KMS-11 (cell line): ENCODE measurements at regions not wholly inside any gene's neighbourhood (a gene's known extent, or its start where the extent isn't known, plus 50 kb on each side); places are given as distances from the start of the nearest gene placed in this dataset.

Experiments
- H2AFZ ChIP-seq: fragments of 200-600 bp; sonication (generic); 2 replicates; pipeline ENCODE4 v1.6.1; 2016; ENCODE audit warnings: antibody characterized with exemption, mixed run types, low read depth
- H3K27ac ChIP-seq: fragments of 200-600 bp; sonication (generic); 2 replicates; pipeline ENCODE4 v1.6.1; 2016; ENCODE audit warnings: mild to moderate bottlenecking, mixed run types
- H3K27me3 ChIP-seq: fragments of 200-600 bp; sonication (generic); 2 replicates; pipeline ENCODE4 v1.6.1; 2017; ENCODE audit warnings: mild to moderate bottlenecking, low read depth, mixed run types, moderate library complexity; ENCODE audit not compliant: insufficient read depth
- H3K36me3 ChIP-seq: fragments of 200-600 bp; sonication (generic); 2 replicates; pipeline ENCODE4 v1.6.1; 2017; ENCODE audit warnings: mild to moderate bottlenecking, mixed run types; ENCODE audit not compliant: insufficient read depth
- H3K4me1 ChIP-seq: fragments of 200-600 bp; sonication (generic); 2 replicates; pipeline ENCODE4 v1.6.1; 2016; ENCODE audit warnings: mild to moderate bottlenecking, low read depth, mixed run types; ENCODE audit not compliant: poor library complexity, severe bottlenecking
- H3K4me2 ChIP-seq: fragments of 200-600 bp; sonication (generic); 2 replicates; pipeline ENCODE4 v1.7.0; 2016; ENCODE audit warnings: mild to moderate bottlenecking, mixed run types
- H3K4me3 ChIP-seq: fragments of 200-600 bp; sonication (generic); IDR thresholded peaks from 2 replicates; pipeline ENCODE4 v1.6.1; 2017; ENCODE audit warnings: low read depth, low read length, mixed read lengths; ENCODE audit not compliant: insufficient read depth
- H3K79me2 ChIP-seq: fragments of 200-600 bp; sonication (generic); 2 replicates; pipeline ENCODE4 v1.6.1; 2016; ENCODE audit warnings: low read depth, mixed run types; ENCODE audit not compliant: insufficient read depth
- H3K9ac ChIP-seq: fragments of 200-600 bp; sonication (generic); 2 replicates; pipeline ENCODE4 v1.6.1; 2016; ENCODE audit warnings: mild to moderate bottlenecking, mixed run types
- H4K20me1 ChIP-seq: fragments of 200-600 bp; sonication (generic); 2 replicates; pipeline ENCODE4 v1.6.1; 2016; ENCODE audit warnings: mild to moderate bottlenecking, mixed run types; ENCODE audit not compliant: insufficient read depth
- CTCF ChIP-seq: fragments of 200-600 bp; sonication (generic); conservative IDR thresholded peaks from 2 replicates; pipeline ENCODE4 v1.6.1; 2017; ENCODE audit warnings: low read depth, mild to moderate bottlenecking, antibody characterized with exemption, low read length, moderate library complexity, mixed read lengths

GRCh38 chr6:130624046-130624445 is 203.2 kb upstream of the SMLR1 start:
- Histone ChIP-seq H3K36me3 (no peaks in the 10 kb centered on the region), H3K4me2 (no peak overlapping the region), H4K20me1 (no peaks in the 10 kb centered on the region), H3K27ac (no peak overlapping the region), H3K4me1 (no peaks in the 10 kb centered on the region), H3K79me2 (no peaks in the 10 kb centered on the region), H3K9ac (no peak overlapping the region), H3K27me3 (no peaks in the 10 kb centered on the region), H2AFZ (no peak overlapping the region), H3K4me3 (no peak overlapping the region)
- TF ChIP-seq CTCF = no peak

- TF ChIP-seq CTCF = no peak
- H3K79me2 ChIP-seq = no peaks in the 10 kb centered on the region
- no peak overlapping the region for H3K4me3 ChIP-seq
- no peaks in the 10 kb centered on the region for H3K36me3 ChIP-seq
- no peaks in the 10 kb centered on the region for H4K20me1 ChIP-seq
- H3K4me2 ChIP-seq = no peak overlapping the region
- H3K27ac ChIP-seq = no peak overlapping the region
- H2AFZ ChIP-seq = no peak overlapping the region
- no peaks in the 10 kb centered on the region for H3K27me3 ChIP-seq
- no peak overlapping the region for H3K9ac ChIP-seq
- no peaks in the 10 kb centered on the region for H3K4me1 ChIP-seq
These were observed 201.2 kb upstream of the SMLR1 start for GRCh38 chr6:130625825-130626527.

GRCh38 chr6:130628862-130629261 is 198.3 kb upstream of the SMLR1 start:
- no peaks in the 10 kb centered on the region for H3K27me3 ChIP-seq
- no peak overlapping the region for H3K4me2 ChIP-seq
- H3K4me1 ChIP-seq = no peaks in the 10 kb centered on the region
- TF ChIP-seq CTCF = no peak
- H3K79me2 ChIP-seq = no peaks in the 10 kb centered on the region
- no peak overlapping the region for H2AFZ ChIP-seq
- H3K36me3 ChIP-seq = no peaks in the 10 kb centered on the region
- H3K9ac ChIP-seq = no peak overlapping the region
- no peak overlapping the region for H3K27ac ChIP-seq
- no peaks in the 10 kb centered on the region for H4K20me1 ChIP-seq
- no peak overlapping the region for H3K4me3 ChIP-seq

- Histone ChIP-seq H3K27ac (no peak overlapping the region), H4K20me1 (no peaks in the 10 kb centered on the region), H3K79me2 (no peaks in the 10 kb centered on the region), H3K9ac (no peak overlapping the region), H3K4me3 (no peak overlapping the region), H3K4me2 (no peak overlapping the region), H3K4me1 (no peaks in the 10 kb centered on the region), H3K36me3 (no peaks in the 10 kb centered on the region), H3K27me3 (no peaks in the 10 kb centered on the region), H2AFZ (no peak overlapping the region)
- no peak for TF ChIP-seq CTCF
These were observed 197.6 kb upstream of the SMLR1 start for GRCh38 chr6:130629640-130630039.
